ENCODE measurements at regions not wholly inside any gene's neighbourhood (a gene's known extent, or its start where the extent isn't known, plus 50 kb on each side); places are given as distances from the start of the nearest gene placed in this dataset.
A peak's percentile ranks its signal among the peaks of the same experiment; 100 is the strongest.
"Not testable (repeated sequence)": the region's sequence is repeated elsewhere in the genome, so short reads cannot be mapped to it uniquely, and the experiment has no call there.

- intact Hi-C loops (cut with DNase I; ENCODE audit: low total_unique reads) = no loop called here
- DNase-seq (ENCODE audit: low spot score in 2 of 2) = peak in 1 of 2 donors; percentile 66
- no peak overlapping the region for H3K4me3 ChIP-seq (ENCODE audit: low read depth, poor library complexity, severe bottlenecking)
- WGBS, 2 donors = 57 to 61% methylated on average over 3 of the region's 3 CpGs
- TF ChIP-seq CTCF (IDR thresholded peaks at IDR 0.05) (no peak), POLR2A (IDR thresholded peaks at IDR 0.05) (no peak)
Observed at GRCh38 chr3:139122221-139122581, 77.5 kb upstream of the PRR23C start.

- no peak for TF ChIP-seq CTCF (IDR thresholded peaks at IDR 0.05)
- no peak for TF ChIP-seq POLR2A (IDR thresholded peaks at IDR 0.05)
- 89 to 94% methylated on average over 2 of the region's 2 CpGs for WGBS, 2 donors
- DNase-seq (ENCODE audit: low spot score in 2 of 2) = peak in 1 of 2 donors; percentile 6
- intact Hi-C loops (cut with DNase I; ENCODE audit: low total_unique reads) = no loop called here
- H3K4me3 ChIP-seq (ENCODE audit: low read depth, poor library complexity, severe bottlenecking) = no peak overlapping the region
Observed at GRCh38 chr3:139122612-139123011, 77.9 kb upstream of the PRR23C start.

GRCh38 chr3:139123377-139124095 lies 78.8 kb upstream of the PRR23C start:
- no peak for TF ChIP-seq POLR2A (IDR thresholded peaks at IDR 0.05)
- no peak for TF ChIP-seq CTCF (IDR thresholded peaks at IDR 0.05)
- DNase-seq (ENCODE audit: low spot score in 2 of 2) = peak; percentile 11 to 64
- 56 to 66% methylated on average over 10 of the region's 10 CpGs for WGBS, 2 donors
- intact Hi-C loops (cut with DNase I; ENCODE audit: low total_unique reads) = no loop called here
- no peak overlapping the region for H3K4me3 ChIP-seq (ENCODE audit: low read depth, poor library complexity, severe bottlenecking)

- 91 to 92% methylated on average over 2 of the region's 2 CpGs for WGBS, 2 donors
- intact Hi-C loops (cut with DNase I; ENCODE audit: low total_unique reads) = no loop called here
- H3K4me3 ChIP-seq (ENCODE audit: low read depth, poor library complexity, severe bottlenecking) = no peak overlapping the region
- TF ChIP-seq POLR2A (IDR thresholded peaks at IDR 0.05) (no peak), CTCF (IDR thresholded peaks at IDR 0.05) (no peak)
- peak; percentile 9 to 62 for DNase-seq (ENCODE audit: low spot score in 2 of 2)
Observed at GRCh38 chr3:139124197-139124596, 79.5 kb upstream of the PRR23C start.

GRCh38 chr3:139127101-139127500 lies 82.4 kb upstream of the PRR23C start:
- intact Hi-C loops (cut with DNase I; ENCODE audit: low total_unique reads) = no loop called here
- peak in 1 of 2 donors; percentile 51 for DNase-seq (ENCODE audit: low spot score in 2 of 2)
- 62 to 67% methylated on average over 1 of the region's 1 CpG for WGBS, 2 donors
- TF ChIP-seq POLR2A (IDR thresholded peaks at IDR 0.05) (no peak), CTCF (IDR thresholded peaks at IDR 0.05) (no peak)
- H3K4me3 ChIP-seq (ENCODE audit: low read depth, poor library complexity, severe bottlenecking) = no peak overlapping the region

- WGBS, 2 donors = 90 to 94% methylated on average over 12 of the region's 12 CpGs
- DNase-seq (ENCODE audit: low spot score in 2 of 2); intact Hi-C loops (cut with DNase I; ENCODE audit: low total_unique reads); H3K4me3 ChIP-seq (ENCODE audit: low read depth, poor library complexity, severe bottlenecking): not testable (repeated sequence)
Observed at GRCh38 chr3:139127629-139128028, 82.9 kb upstream of the PRR23C start.

Measured in lower leg skin (tissue), 4 donors.